Stomach smooth muscle (tissue), 2 donors: ENCODE measurements at regions not wholly inside any gene's neighbourhood (a gene's known extent, or its start where the extent isn't known, plus 50 kb on each side); places are given as distances from the start of the nearest gene placed in this dataset.
"Not testable (repeated sequence)": the region's sequence is repeated elsewhere in the genome, so short reads cannot be mapped to it uniquely, and the experiment has no call there.

ENCODE experiments used
- H3K27ac ChIP-seq: one replicate; pipeline ENCODE4 v1.7.0; 2013; ENCODE audit warnings: mild to moderate bottlenecking, low read length, inconsistent platforms
- H3K27me3 ChIP-seq, 2 donors: one replicate each; pipeline ENCODE4 v1.7.0; 2013; ENCODE audit warnings: low read length in 2 of 2; ENCODE audit not compliant: insufficient read depth in 2 of 2, control insufficient read depth in 1 of 2
- H3K36me3 ChIP-seq, 2 donors: one replicate each; pipeline ENCODE4 v1.7.0; 2013; ENCODE audit warnings: low read length in 2 of 2; ENCODE audit not compliant: control insufficient read depth in 2 of 2, insufficient read depth in 2 of 2
- H3K4me1 ChIP-seq: one replicate; pipeline ENCODE4 v1.7.0; 2013; ENCODE audit warnings: low read length; ENCODE audit not compliant: control insufficient read depth, insufficient read depth
- H3K4me3 ChIP-seq, 2 donors: one replicate each; pipeline ENCODE4 v1.7.0; 2013; ENCODE audit warnings: low read length in 2 of 2
- H3K9ac ChIP-seq, 2 donors: one replicate each; pipeline ENCODE4 v1.7.0; 2013; ENCODE audit warnings: low read length in 2 of 2, mild to moderate bottlenecking in 1 of 2
- H3K9me3 ChIP-seq, 2 donors: one replicate each; pipeline ENCODE4 v1.7.0; 2013; ENCODE audit warnings: low read length in 2 of 2; ENCODE audit not compliant: control insufficient read depth in 2 of 2
- donor health status: healthy.
- donor health status: Pancreatic carcinoma.

GRCh38 chr20:18876394-18876793 is 62.8 kb downstream of the SCP2D1 start:
- H3K9me3 ChIP-seq, H3K36me3 ChIP-seq, H3K27me3 ChIP-seq, H3K4me1 ChIP-seq, H3K4me3 ChIP-seq, H3K9ac ChIP-seq, H3K27ac ChIP-seq: not testable (repeated sequence)

GRCh38 chr20:18879262-18879661 is 65.7 kb downstream of the SCP2D1 start:
- H3K9me3 ChIP-seq: no peaks in the 10 kb centered on the region
- no peaks in the 10 kb centered on the region for H3K4me1 ChIP-seq
- H3K9ac ChIP-seq: no peak overlapping the region
- H3K4me3 ChIP-seq: no peak overlapping the region
- H3K27ac ChIP-seq: no peak overlapping the region
- no peaks in the 10 kb centered on the region for H3K27me3 ChIP-seq
- H3K36me3 ChIP-seq: no peaks in the 10 kb centered on the region

GRCh38 chr20:18886756-18887155 is 73.2 kb downstream of the SCP2D1 start:
- H3K36me3 ChIP-seq: no peaks in the 10 kb centered on the region
- H3K9ac ChIP-seq: no peak overlapping the region
- no peak overlapping the region for H3K4me3 ChIP-seq
- no peaks in the 10 kb centered on the region for H3K9me3 ChIP-seq
- no peaks in the 10 kb centered on the region for H3K4me1 ChIP-seq
- no peaks in the 10 kb centered on the region for H3K27me3 ChIP-seq
- H3K27ac ChIP-seq: no peak overlapping the region

- Histone ChIP-seq H3K4me3 (no peak overlapping the region), H3K4me1 (no peaks in the 10 kb centered on the region), H3K36me3 (no peaks in the 10 kb centered on the region), H3K27ac (no peak overlapping the region), H3K9me3 (no peaks in the 10 kb centered on the region), H3K9ac (no peak overlapping the region), H3K27me3 (no peaks in the 10 kb centered on the region)
Observed at GRCh38 chr20:18901980-18902737, 88.6 kb downstream of the SCP2D1 start.

GRCh38 chr20:18904192-18904591 is 90.6 kb downstream of the SCP2D1 start:
- Histone ChIP-seq H3K27ac (no peak overlapping the region), H3K4me3 (no peak overlapping the region), H3K9me3 (no peaks in the 10 kb centered on the region)

GRCh38 chr20:18904624-18905023 is 91.0 kb downstream of the SCP2D1 start:
- H3K27me3 ChIP-seq: no peaks in the 10 kb centered on the region

More at GRCh38 chr20:18904192-18904591, 90.6 kb downstream of the SCP2D1 start:
- Histone ChIP-seq H3K36me3 (no peaks in the 10 kb centered on the region), H3K4me1 (no peaks in the 10 kb centered on the region), H3K27me3 (no peaks in the 10 kb centered on the region), H3K9ac (no peak overlapping the region)

GRCh38 chr20:18906046-18906445 is 92.5 kb downstream of the SCP2D1 start:
- no peaks in the 10 kb centered on the region for H3K9me3 ChIP-seq
- H3K27ac ChIP-seq: no peak overlapping the region
- no peak overlapping the region for H3K9ac ChIP-seq
- H3K4me3 ChIP-seq: no peak overlapping the region
- H3K4me1 ChIP-seq: no peaks in the 10 kb centered on the region
- no peaks in the 10 kb centered on the region for H3K36me3 ChIP-seq
- H3K27me3 ChIP-seq: no peaks in the 10 kb centered on the region

More at GRCh38 chr20:18904624-18905023, 91.0 kb downstream of the SCP2D1 start:
- Histone ChIP-seq H3K36me3 (no peaks in the 10 kb centered on the region), H3K4me3 (no peak overlapping the region), H3K9me3 (no peaks in the 10 kb centered on the region), H3K9ac (no peak overlapping the region), H3K4me1 (no peaks in the 10 kb centered on the region), H3K27ac (no peak overlapping the region)

- no peaks in the 10 kb centered on the region for H3K9me3 ChIP-seq
- H3K4me1 ChIP-seq: no peaks in the 10 kb centered on the region
- no peaks in the 10 kb centered on the region for H3K27me3 ChIP-seq
- no peaks in the 10 kb centered on the region for H3K36me3 ChIP-seq
- no peak overlapping the region for H3K4me3 ChIP-seq
- H3K27ac ChIP-seq: no peak overlapping the region
- no peak overlapping the region for H3K9ac ChIP-seq
Observed at GRCh38 chr20:18907353-18907752, 93.8 kb downstream of the SCP2D1 start.

GRCh38 chr20:18908109-18908508 is 94.5 kb downstream of the SCP2D1 start:
- Histone ChIP-seq H3K4me3 (no peak overlapping the region), H3K9me3 (no peaks in the 10 kb centered on the region), H3K4me1 (no peaks in the 10 kb centered on the region), H3K9ac (no peak overlapping the region), H3K27ac (no peak overlapping the region), H3K36me3 (no peaks in the 10 kb centered on the region), H3K27me3 (no peaks in the 10 kb centered on the region)

GRCh38 chr20:18909254-18909653 is 95.7 kb downstream of the SCP2D1 start:
- no peak overlapping the region for H3K4me3 ChIP-seq

GRCh38 chr20:18913701-18914100 is 100.1 kb downstream of the SCP2D1 start:
- Histone ChIP-seq H3K4me3 (no peak overlapping the region), H3K4me1 (no peaks in the 10 kb centered on the region), H3K36me3 (no peaks in the 10 kb centered on the region), H3K9me3 (no peaks in the 10 kb centered on the region), H3K9ac (no peak overlapping the region), H3K27me3 (no peaks in the 10 kb centered on the region), H3K27ac (no peak overlapping the region)

More at GRCh38 chr20:18909254-18909653, 95.7 kb downstream of the SCP2D1 start:
- Histone ChIP-seq H3K36me3 (no peaks in the 10 kb centered on the region), H3K4me1 (no peaks in the 10 kb centered on the region), H3K9ac (no peak overlapping the region), H3K27ac (no peak overlapping the region), H3K27me3 (no peaks in the 10 kb centered on the region), H3K9me3 (no peaks in the 10 kb centered on the region)
